Brain microvascular endothelial cell (primary cell): ENCODE measurements at regions not wholly inside any gene's neighbourhood (a gene's known extent, or its start where the extent isn't known, plus 50 kb on each side); places are given as distances from the start of the nearest gene placed in this dataset.

ENCODE experiments used
- DNase-seq: peaks from one replicate; pipeline ENCODE4 v3.0.0-alpha.2; 2020
- H3K27ac ChIP-seq: fragments of 250-450 bp; sonication (Bioruptor Pico); 2 replicates; pipeline ENCODE4 v1.5.1; 2020; ENCODE audit warnings: mild to moderate bottlenecking, moderate library complexity
- H3K27me3 ChIP-seq: fragments of 250-450 bp; sonication (Bioruptor Pico); replicated peaks from 2 replicates; pipeline ENCODE4 v1.5.1; 2020; ENCODE audit warnings: mild to moderate bottlenecking
- H3K36me3 ChIP-seq: fragments of 250-450 bp; sonication (Bioruptor Pico); replicated peaks from 2 replicates; pipeline ENCODE4 v1.5.1; 2020; ENCODE audit warnings: mild to moderate bottlenecking
- H3K4me3 ChIP-seq: 2 replicates; pipeline ENCODE4 v1.5.1; 2011; ENCODE audit warnings: low read depth, mild to moderate bottlenecking, control low read depth, low read length, moderate library complexity
- CTCF ChIP-seq: IDR thresholded peaks from 2 replicates; pipeline ENCODE4 v1.5.1; 2011; ENCODE audit warnings: low read depth, mild to moderate bottlenecking, moderate library complexity, low read length, control low read depth, inconsistent platforms; ENCODE audit errors: missing control alignments
- in situ Hi-C: cut with HindIII; loops from 2 replicates; pipeline ENCODE4 v1.10.0; 2017; ENCODE audit warnings: low sequenced_read_pairs, low pct_ligation_motif_present

DNA sequence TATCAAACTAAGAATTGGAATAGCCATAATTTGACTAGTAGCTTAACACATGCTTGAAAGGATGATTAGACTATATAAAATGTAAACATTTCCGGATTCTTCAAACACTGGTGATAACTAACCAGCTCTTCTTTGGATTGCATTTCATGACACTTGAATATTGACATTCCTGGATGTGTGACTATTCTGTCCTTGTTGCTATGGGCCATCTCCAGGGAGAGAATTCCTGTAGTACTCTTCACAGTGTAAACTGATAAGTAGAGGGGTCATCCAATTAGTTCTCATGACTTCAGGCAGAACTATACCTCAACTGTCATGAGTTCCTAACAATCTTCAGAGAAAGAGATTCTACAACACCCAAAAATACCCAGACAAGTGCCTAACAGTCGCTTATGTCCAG is 1026.7 kb upstream of the TENM3 start:
- Histone ChIP-seq H3K27me3 (no peaks in the 10 kb centered on the region), H3K36me3 (no peaks in the 10 kb centered on the region), H3K4me3 (no peak overlapping the region), H3K27ac (no peak overlapping the region)
- no peak for DNase-seq
- in situ Hi-C loops, result no loop called here
- TF ChIP-seq CTCF, result no peak

GRCh38 chr4:181219783-181220416 is 1023.3 kb upstream of the TENM3 start:
- Histone ChIP-seq H3K36me3 (no peaks in the 10 kb centered on the region), H3K27me3 (no peaks in the 10 kb centered on the region), H3K4me3 (no peak overlapping the region), H3K27ac (no peak overlapping the region)
- in situ Hi-C loops, result no loop called here
- TF ChIP-seq CTCF, result no peak
- no peak for DNase-seq

DNA sequence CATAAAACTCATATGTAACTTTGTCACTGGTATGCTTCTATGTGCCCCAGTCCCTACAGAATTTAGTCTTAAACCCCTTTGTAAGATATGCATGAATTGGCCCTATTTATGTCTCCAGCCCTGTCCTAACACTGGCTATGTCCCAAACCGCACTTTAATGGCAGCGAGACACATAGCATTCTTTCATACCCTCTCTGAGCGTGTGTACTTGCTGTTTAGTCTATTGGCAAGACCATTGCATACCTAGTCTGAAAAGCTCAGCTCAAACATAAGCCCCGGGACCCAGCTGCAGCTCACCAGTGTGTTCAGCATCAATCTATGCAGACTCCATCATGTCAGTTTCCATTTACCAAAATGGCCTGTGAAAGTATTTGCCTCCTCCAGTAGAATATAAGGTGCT is 1018.4 kb upstream of the TENM3 start:
- Histone ChIP-seq H3K27ac (no peak overlapping the region), H3K27me3 (no peaks in the 10 kb centered on the region), H3K4me3 (no peak overlapping the region), H3K36me3 (no peaks in the 10 kb centered on the region)
- no peak for TF ChIP-seq CTCF
- DNase-seq, result no peak
- in situ Hi-C loops, result no loop called here

- Histone ChIP-seq H3K4me3 (no peak overlapping the region), H3K27me3 (no peaks in the 10 kb centered on the region), H3K27ac (no peak overlapping the region), H3K36me3 (no peaks in the 10 kb centered on the region)
- in situ Hi-C loops, result no loop called here
- DNase-seq, result no peak
- no peak for TF ChIP-seq CTCF
Observed at GRCh38 chr4:181225616-181226261, 1017.5 kb upstream of the TENM3 start.

- no peak overlapping the region for H3K27ac ChIP-seq
- H3K27me3 ChIP-seq, result no peaks in the 10 kb centered on the region
- no peak for DNase-seq
- H3K36me3 ChIP-seq, result no peaks in the 10 kb centered on the region
- TF ChIP-seq CTCF, result no peak
- in situ Hi-C loops, result no loop called here
- no peak overlapping the region for H3K4me3 ChIP-seq
Observed at GRCh38 chr4:181234951-181235680, 1008.1 kb upstream of the TENM3 start.
